Endothelial cell of umbilical vein (primary cell): ENCODE measurements at regions not wholly inside any gene's neighbourhood (a gene's known extent, or its start where the extent isn't known, plus 50 kb on each side); places are given as distances from the start of the nearest gene placed in this dataset.

ENCODE experiments used
- BruUV-seq: library from RNA; stranded (reverse); fragments of 400-500 nt; replicated peaks from 2 replicates; lab custom pipeline; 2021; lab: Mats Ljungman, UMichigan
- CTCF ChIA-PET: fragments of 300-600, 350-600 bp; sonication (Branson Sonifier 250); formaldehyde crosslinking; loops from one replicate; lab custom pipeline; 2021; ENCODE audit warnings: antibody characterized with exemption, inconsistent platforms; lab: Charles Lee
- POLR2A ChIA-PET: fragments of 300-600, 350-600 bp; sonication (Branson Sonifier 250); formaldehyde crosslinking; loops from one replicate; lab custom pipeline; 2021; ENCODE audit warnings: antibody characterized with exemption, inconsistent platforms; lab: Charles Lee
- DNase-seq: peaks from one replicate; pipeline ENCODE4 v3.0.0-alpha.2; 2011; ENCODE audit warnings: low read depth, low spot score
- FAIRE-seq: peaks from 2 replicates; lab custom pipeline; 2011; peaks lifted over from hg19 to GRCh38; lab: Jason Lieb, UNC
- H2AFZ ChIP-seq: 2 replicates; pipeline ENCODE4 v1.6.0; 2012; ENCODE audit warnings: low read depth, low read length, control low read depth, inconsistent platforms
- H3K27ac ChIP-seq: 2 replicates; pipeline ENCODE4 v1.5.1; 2011; ENCODE audit warnings: low read depth, mild to moderate bottlenecking, control low read depth, low read length, moderate library complexity; ENCODE audit not compliant: insufficient read depth
- H3K27me3 ChIP-seq, 2 experiments: 2 replicates each; pipeline versions ENCODE4 v1.6.0 to v1.6.1; 2011; ENCODE audit warnings: low read length in 2 of 2, mixed read lengths in 1 of 2; ENCODE audit not compliant: control insufficient read depth in 2 of 2, insufficient read depth in 2 of 2
- H3K36me3 ChIP-seq, 2 experiments: 2 replicates in 1 of 2; 3 replicates in 1 of 2; pipeline ENCODE4 v1.5.1; 2011; ENCODE audit warnings: low read length in 2 of 2, mild to moderate bottlenecking in 1 of 2, moderate library complexity in 1 of 2; ENCODE audit not compliant: control insufficient read depth in 2 of 2, insufficient read depth in 2 of 2; ENCODE audit errors: extremely low read depth in 1 of 2
- H3K4me1 ChIP-seq: 3 replicates; pipeline ENCODE4 v1.5.1; 2011; ENCODE audit warnings: mild to moderate bottlenecking, low read length; ENCODE audit not compliant: control insufficient read depth, insufficient read depth; ENCODE audit errors: extremely low read depth
- H3K4me2 ChIP-seq: 2 replicates; pipeline ENCODE4 v1.6.1; 2011; ENCODE audit warnings: low read length, control low read depth, mixed read lengths; ENCODE audit not compliant: insufficient read depth
- H3K4me3 ChIP-seq, 3 experiments: fragments of 200-600 bp in 1 of 3; sonication (generic), shearing (Covaris generic) in 1 of 3; replicated peaks in 1 of 3; 2 replicates each; pipeline ENCODE4 v1.5.1; 2011 to 2016; ENCODE audit warnings: control low read depth in 3 of 3, low read length in 3 of 3, mild to moderate bottlenecking in 2 of 3, inconsistent platforms in 1 of 3, low read depth in 1 of 3, moderate library complexity in 1 of 3; ENCODE audit not compliant: insufficient read depth in 1 of 3
- H3K79me2 ChIP-seq: 2 replicates; pipeline ENCODE4 v1.6.0; 2012; ENCODE audit warnings: low read length, inconsistent platforms; ENCODE audit not compliant: control insufficient read depth, insufficient read depth
- H3K9ac ChIP-seq: replicated peaks from 2 replicates; pipeline ENCODE3; 2011; ENCODE audit warnings: low read length, control low read depth; ENCODE audit not compliant: insufficient read depth; ENCODE audit errors: extremely low read depth
- H3K9me1 ChIP-seq: replicated peaks from 3 replicates; pipeline ENCODE4 v1.6.0; 2011; ENCODE audit warnings: mild to moderate bottlenecking, low read length; ENCODE audit not compliant: control insufficient read depth, insufficient read depth; ENCODE audit errors: extremely low read depth
- H3K9me3 ChIP-seq: replicated peaks from 2 replicates; pipeline ENCODE4 v1.5.1; 2012; ENCODE audit warnings: low read length, inconsistent platforms; ENCODE audit not compliant: control insufficient read depth, insufficient read depth
- H4K20me1 ChIP-seq: replicated peaks from 2 replicates; pipeline ENCODE3; 2011; ENCODE audit warnings: mild to moderate bottlenecking, low read length; ENCODE audit not compliant: control insufficient read depth, insufficient read depth; ENCODE audit errors: extremely low read depth
- EZH2 ChIP-seq: IDR thresholded peaks from 2 replicates; pipeline ENCODE4 v1.6.1; 2012; ENCODE audit warnings: borderline replicate concordance, low read depth, mild to moderate bottlenecking, moderate library complexity, low read length, inconsistent platforms; ENCODE audit not compliant: severe bottlenecking
- FOS ChIP-seq: IDR thresholded peaks from 2 replicates; pipeline ENCODE4 v1.6.1; 2011; ENCODE audit warnings: mild to moderate bottlenecking, low read length, moderate library complexity, borderline replicate concordance; ENCODE audit not compliant: insufficient read depth
- GATA2 ChIP-seq: IDR thresholded peaks from 2 replicates; pipeline ENCODE4 v1.7.0; 2011; ENCODE audit warnings: low read depth, mild to moderate bottlenecking, moderate library complexity, mixed read lengths, low read length; ENCODE audit not compliant: insufficient read length, insufficient read depth
- JUN ChIP-seq: IDR thresholded peaks from 2 replicates; pipeline ENCODE4 v1.6.1; 2011; ENCODE audit warnings: borderline replicate concordance, low read depth; ENCODE audit not compliant: insufficient read length, insufficient read depth
- MYC ChIP-seq: IDR thresholded peaks from one replicate; pipeline ENCODE4 v1.6.1; 2011; ENCODE audit warnings: mild to moderate bottlenecking, low read depth, low read length
- POLR2A ChIP-seq: IDR thresholded peaks from 2 replicates; pipeline ENCODE4 v1.6.1; 2012; ENCODE audit warnings: low read depth, mild to moderate bottlenecking, control low read depth, low read length
- POLR2AphosphoS5 ChIP-seq: IDR thresholded peaks from 2 replicates; pipeline ENCODE4 v1.6.1; 2012; ENCODE audit warnings: low read depth, mild to moderate bottlenecking, control low read depth, low read length, moderate library complexity; ENCODE audit not compliant: insufficient read depth
- dilution Hi-C: fragments of 300-500 bp; cut with MboI; formaldehyde crosslinking; loops from one replicate; pipeline ENCODE4 v1.15.0; 2019; ENCODE audit warnings: low sequenced_read_pairs; ENCODE audit not compliant: extremely low pct_ligation_motif_present
- intact Hi-C: fragments of 100-400 bp; cut with micrococcal nuclease; formaldehyde crosslinking; loops from one replicate; pipeline ENCODE4 v1.10.0; 2022
- TF ChIP-seq, protein P1 (sequence below): IDR thresholded peaks from 2 replicates; pipeline ENCODE4 v1.6.1; 2011; ENCODE audit not compliant: insufficient read depth, insufficient read length
- TF ChIP-seq, protein P2 (sequence below), 2 donors: IDR thresholded peaks; 1 replicate in 1 of 2; 2 replicates in 1 of 2; pipeline ENCODE4 v1.5.1; 2011; ENCODE audit warnings: low read length in 2 of 2, mild to moderate bottlenecking in 2 of 2, moderate library complexity in 2 of 2, control low read depth in 1 of 2, inconsistent platforms in 1 of 2, low read depth in 1 of 2; ENCODE audit not compliant: insufficient read depth in 1 of 2; ENCODE audit errors: extremely low read depth in 1 of 2

DNA sequence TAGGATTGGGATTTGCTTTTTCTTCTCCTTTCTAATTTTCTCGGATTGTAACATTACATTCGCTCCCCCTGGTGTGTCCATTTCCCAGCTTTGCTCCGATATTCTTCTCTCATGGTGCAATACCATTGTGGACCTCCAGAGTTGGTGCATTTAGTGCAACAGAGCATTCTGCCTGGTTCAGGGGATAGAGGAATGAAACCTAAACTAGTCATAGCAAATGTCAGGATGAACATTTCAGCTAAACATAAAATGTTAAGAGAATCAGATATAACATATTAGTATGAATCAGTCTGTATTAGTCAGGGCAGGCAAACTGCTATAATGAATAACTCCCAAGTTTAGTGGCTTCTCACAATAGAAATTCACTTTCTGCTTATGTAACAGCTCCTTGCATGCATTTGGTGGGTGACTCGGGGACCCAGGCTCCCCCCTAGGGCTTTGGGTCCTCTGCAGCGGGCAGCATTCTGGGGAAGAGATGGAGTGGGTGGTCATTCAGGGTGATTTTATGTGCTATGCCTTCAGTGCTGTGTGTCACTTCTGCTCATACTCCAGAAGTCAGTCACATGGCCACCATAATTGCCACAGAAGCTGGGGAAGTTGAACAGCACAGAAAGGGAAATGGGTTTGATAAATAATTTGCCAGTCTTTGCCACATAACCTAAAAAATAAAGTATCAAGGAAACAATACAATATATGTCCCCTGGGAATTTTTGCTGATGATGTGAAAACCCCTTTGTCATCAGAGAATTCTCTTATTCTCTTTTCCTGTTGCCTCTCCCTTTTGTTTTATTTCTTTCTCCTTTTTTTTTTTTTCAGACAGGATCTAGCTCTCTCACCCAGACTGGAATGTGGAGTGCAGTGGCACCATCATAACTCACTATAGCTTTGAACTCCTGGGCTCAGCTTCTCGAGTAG, 111.0 kb downstream of the HSPH1 start:
- BruUV-seq: no TSS peak
- ChIA-PET CTCF (interaction anchor here (0.8 to 1.6 kb wide), 3 partner anchors 20 to 40 kb away, joined by 3 to 4 read pairs (median 4); no protein-coding TSS in a partner anchor), POLR2A (no interaction called here)
- FAIRE-seq: no peak
- TF ChIP-seq, protein P1, sequence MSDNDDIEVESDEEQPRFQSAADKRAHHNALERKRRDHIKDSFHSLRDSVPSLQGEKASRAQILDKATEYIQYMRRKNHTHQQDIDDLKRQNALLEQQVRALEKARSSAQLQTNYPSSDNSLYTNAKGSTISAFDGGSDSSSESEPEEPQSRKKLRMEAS: no peak
- TF ChIP-seq, protein P2, sequence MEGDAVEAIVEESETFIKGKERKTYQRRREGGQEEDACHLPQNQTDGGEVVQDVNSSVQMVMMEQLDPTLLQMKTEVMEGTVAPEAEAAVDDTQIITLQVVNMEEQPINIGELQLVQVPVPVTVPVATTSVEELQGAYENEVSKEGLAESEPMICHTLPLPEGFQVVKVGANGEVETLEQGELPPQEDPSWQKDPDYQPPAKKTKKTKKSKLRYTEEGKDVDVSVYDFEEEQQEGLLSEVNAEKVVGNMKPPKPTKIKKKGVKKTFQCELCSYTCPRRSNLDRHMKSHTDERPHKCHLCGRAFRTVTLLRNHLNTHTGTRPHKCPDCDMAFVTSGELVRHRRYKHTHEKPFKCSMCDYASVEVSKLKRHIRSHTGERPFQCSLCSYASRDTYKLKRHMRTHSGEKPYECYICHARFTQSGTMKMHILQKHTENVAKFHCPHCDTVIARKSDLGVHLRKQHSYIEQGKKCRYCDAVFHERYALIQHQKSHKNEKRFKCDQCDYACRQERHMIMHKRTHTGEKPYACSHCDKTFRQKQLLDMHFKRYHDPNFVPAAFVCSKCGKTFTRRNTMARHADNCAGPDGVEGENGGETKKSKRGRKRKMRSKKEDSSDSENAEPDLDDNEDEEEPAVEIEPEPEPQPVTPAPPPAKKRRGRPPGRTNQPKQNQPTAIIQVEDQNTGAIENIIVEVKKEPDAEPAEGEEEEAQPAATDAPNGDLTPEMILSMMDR (IDR thresholded peaks at IDR 0.05; ENCODE audit: extremely low read depth in 1 of 2, insufficient read depth in 1 of 2, low read depth in 1 of 2, low read length in 2 of 2): peak in 1 of 2 donors; percentile 14
- DNase-seq: no peak
- Histone ChIP-seq H3K27ac (no peak overlapping the region), H3K4me2 (no peak overlapping the region), H4K20me1 (no peaks in the 10 kb centered on the region), H3K27me3 (no peaks in the 10 kb centered on the region), H2AFZ (no peak overlapping the region), H3K9me1 (no peaks in the 10 kb centered on the region), H3K4me3 (no peak overlapping the region), H3K79me2 (no peaks in the 10 kb centered on the region), H3K9ac (no peak overlapping the region), H3K9me3 (no peaks in the 10 kb centered on the region), H3K4me1 (peaks cover 20% of the 10 kb centered on the region), H3K36me3 (no peaks in the 10 kb centered on the region)
- intact Hi-C loops: no loop called here
- dilution Hi-C loops: no loop called here

DNA sequence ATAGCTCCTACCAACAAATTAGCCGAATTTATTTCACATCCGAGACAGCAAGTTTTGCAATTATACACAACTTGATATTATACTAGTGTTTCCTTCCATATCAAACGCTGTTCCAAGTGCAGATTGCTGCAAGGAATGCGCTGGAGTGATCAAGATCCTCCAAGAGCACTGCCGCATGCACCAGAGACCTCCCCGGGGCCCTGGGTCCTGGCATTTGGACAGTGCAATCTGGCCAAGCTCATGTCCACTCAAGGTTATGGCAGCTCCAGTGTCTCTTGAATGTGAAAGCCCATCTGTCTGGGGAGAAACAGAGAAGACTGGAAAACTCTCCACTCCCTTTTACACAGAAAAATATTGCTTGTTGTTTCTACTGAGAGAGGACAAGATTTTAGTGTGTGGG, 111.9 kb downstream of the HSPH1 start:
- Histone ChIP-seq H3K9me1 (no peaks in the 10 kb centered on the region), H4K20me1 (no peaks in the 10 kb centered on the region), H3K79me2 (no peaks in the 10 kb centered on the region), H3K9me3 (no peaks in the 10 kb centered on the region), H3K4me3 (no peak overlapping the region), H2AFZ (no peak overlapping the region), H3K36me3 (no peaks in the 10 kb centered on the region), H3K27ac (no peak overlapping the region), H3K4me2 (no peak overlapping the region), H3K4me1 (peaks cover 29% of the 10 kb centered on the region), H3K27me3 (no peaks in the 10 kb centered on the region), H3K9ac (no peak overlapping the region)
- ChIA-PET CTCF (interaction anchor here (0.8 to 1.6 kb wide), 3 partner anchors 12 to 26 kb away, joined by 3 to 4 read pairs (median 3); no protein-coding TSS in a partner anchor), POLR2A (no interaction called here)
- FAIRE-seq (no peak), DNase-seq (no peak)
- no TSS peak for BruUV-seq
- dilution Hi-C loops (no loop called here), intact Hi-C loops (loop anchor here (5.0 to 10.0 kb wide), 3 partner anchors 82 to 685 kb away; partner anchors contain the start of gene UBE2L5)
- TF ChIP-seq, protein P2 (IDR thresholded peaks at IDR 0.05; ENCODE audit: extremely low read depth in 1 of 2, insufficient read depth in 1 of 2, low read depth in 1 of 2, low read length in 2 of 2): no peak
- TF ChIP-seq, protein P1: no peak
- TF ChIP-seq POLR2AphosphoS5 (no peak), FOS (no peak), EZH2 (no peak), GATA2 (no peak), JUN (no peak), POLR2A (no peak), MYC (no peak)
